Fibroblast of mammary gland (primary cell): ENCODE measurements at regions not wholly inside any gene's neighbourhood (a gene's known extent, or its start where the extent isn't known, plus 50 kb on each side); places are given as distances from the start of the nearest gene placed in this dataset.
A peak's percentile ranks its signal among the peaks of the same experiment; 100 is the strongest.
"Not testable (repeated sequence)": the region's sequence is repeated elsewhere in the genome, so short reads cannot be mapped to it uniquely, and the experiment has no call there.

Experiments used
- DNase-seq: peaks from one replicate; pipeline ENCODE4 v3.0.0-alpha.2; 2010; ENCODE audit warnings: low read depth
- H3K4me3 ChIP-seq: 2 replicates; pipeline ENCODE4 v1.5.1; 2011; ENCODE audit warnings: low read depth, mild to moderate bottlenecking, low read length, moderate library complexity; ENCODE audit not compliant: control insufficient read depth
- TF ChIP-seq, protein P1 (sequence below): conservative IDR thresholded peaks from 2 replicates; pipeline ENCODE4 v1.5.1; 2011; ENCODE audit warnings: low read depth, low read length, inconsistent platforms; ENCODE audit not compliant: control insufficient read depth, insufficient read depth

DNA sequence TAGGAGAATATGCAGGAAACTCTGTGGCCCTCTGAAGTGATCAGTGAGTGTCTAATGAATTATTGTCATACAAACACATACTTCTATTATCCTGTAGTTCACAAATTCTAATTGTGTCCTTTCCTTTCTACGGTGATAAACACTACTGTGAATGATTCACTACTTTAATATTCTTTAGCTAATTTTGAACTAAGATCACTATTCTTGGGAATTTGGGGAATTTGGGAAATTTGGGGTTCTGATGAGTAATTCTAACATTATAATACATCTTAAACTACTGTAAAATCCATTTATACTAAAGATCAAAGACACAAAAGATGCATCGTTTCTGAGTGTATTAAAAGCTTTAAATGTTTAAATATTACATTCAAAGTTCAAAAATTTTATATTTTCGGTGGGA is 1287.2 kb upstream of the CITED2 start:
- no peak overlapping the region for H3K4me3 ChIP-seq
- TF ChIP-seq, protein P1, sequence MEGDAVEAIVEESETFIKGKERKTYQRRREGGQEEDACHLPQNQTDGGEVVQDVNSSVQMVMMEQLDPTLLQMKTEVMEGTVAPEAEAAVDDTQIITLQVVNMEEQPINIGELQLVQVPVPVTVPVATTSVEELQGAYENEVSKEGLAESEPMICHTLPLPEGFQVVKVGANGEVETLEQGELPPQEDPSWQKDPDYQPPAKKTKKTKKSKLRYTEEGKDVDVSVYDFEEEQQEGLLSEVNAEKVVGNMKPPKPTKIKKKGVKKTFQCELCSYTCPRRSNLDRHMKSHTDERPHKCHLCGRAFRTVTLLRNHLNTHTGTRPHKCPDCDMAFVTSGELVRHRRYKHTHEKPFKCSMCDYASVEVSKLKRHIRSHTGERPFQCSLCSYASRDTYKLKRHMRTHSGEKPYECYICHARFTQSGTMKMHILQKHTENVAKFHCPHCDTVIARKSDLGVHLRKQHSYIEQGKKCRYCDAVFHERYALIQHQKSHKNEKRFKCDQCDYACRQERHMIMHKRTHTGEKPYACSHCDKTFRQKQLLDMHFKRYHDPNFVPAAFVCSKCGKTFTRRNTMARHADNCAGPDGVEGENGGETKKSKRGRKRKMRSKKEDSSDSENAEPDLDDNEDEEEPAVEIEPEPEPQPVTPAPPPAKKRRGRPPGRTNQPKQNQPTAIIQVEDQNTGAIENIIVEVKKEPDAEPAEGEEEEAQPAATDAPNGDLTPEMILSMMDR = no peak
- DNase-seq = no peak

DNA sequence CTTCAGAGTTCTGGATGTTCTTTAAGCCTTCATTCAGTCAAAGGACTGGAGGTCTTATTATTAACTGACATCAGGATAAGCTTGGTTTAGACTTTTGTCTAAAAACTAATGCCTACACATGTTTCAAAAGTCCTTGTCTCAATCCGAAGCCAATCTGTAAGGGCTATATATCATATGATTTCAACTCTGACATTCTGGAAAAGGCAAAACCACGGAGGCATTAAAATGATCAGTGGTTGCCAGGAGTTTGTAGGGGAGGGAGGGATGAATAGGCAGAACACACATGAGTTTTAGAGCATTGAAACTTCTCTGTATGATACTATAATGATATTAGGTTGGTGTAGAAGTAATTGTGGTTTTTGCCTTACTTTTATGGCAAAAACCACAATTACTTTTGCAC is 1285.8 kb upstream of the CITED2 start:
- peak; percentile 18 for DNase-seq
- H3K4me3 ChIP-seq = no peak overlapping the region
- TF ChIP-seq, protein P1 = no peak

DNA sequence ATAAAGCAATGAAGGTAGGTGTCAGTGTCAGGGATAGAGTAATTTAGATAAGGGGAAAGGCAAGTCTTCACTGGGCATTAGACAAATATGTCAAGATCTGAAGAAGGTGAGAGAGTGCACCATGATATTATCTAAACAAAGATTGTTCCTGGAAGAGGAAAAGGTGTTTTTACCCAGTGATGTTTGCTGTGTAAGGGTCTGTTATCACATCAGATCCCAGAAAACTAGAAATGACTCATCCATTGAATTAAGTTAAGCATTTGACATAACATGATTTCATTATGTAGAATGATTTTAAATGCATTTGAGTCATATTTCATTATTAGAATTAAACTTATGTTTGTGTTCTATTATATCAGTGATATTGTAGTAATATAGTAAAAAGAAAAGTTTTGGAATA is 1279.5 kb upstream of the CITED2 start:
- DNase-seq = no peak
- H3K4me3 ChIP-seq = no peak overlapping the region
- TF ChIP-seq, protein P1 = no peak

DNA sequence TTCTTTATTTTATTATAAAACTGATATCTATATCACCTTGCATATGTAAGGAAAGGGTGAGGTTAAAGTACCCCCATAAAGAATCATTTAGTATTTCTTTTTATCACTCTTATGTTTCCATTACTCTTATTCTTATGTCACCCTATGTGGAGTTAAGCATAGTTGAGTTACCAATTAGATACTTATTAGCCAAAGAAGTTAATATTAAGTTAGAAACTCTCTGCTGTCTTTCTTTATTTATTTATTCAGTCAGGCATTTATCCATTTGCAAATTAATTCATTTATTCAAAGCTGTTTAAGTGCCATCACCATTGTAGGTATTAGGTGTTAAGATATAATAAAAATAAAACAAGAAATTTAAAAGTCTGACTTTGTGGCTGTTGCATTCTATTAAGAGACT is 1279.1 kb upstream of the CITED2 start:
- no peak for DNase-seq
- no peak overlapping the region for H3K4me3 ChIP-seq
- TF ChIP-seq, protein P1 = no peak

DNA sequence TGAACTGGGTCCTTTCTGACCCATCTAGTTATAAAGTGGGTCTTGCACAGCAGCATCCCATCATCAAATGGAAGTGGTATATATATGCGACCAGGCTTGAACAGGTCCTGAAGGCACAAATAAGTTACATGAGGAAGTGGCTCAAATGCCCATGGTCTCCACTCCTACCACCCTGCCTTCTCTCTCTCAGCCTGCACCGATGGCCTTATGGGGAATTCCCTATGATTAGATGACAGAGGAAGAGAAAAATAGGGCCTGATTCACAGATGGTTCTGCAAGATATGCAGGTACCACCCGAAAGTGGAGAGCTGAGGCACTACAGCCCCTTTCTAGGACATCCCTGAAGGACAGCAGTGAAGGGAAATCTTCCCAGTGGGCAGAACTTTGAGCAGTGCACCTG is 1275.1 kb upstream of the CITED2 start:
- not testable (repeated sequence) for DNase-seq, H3K4me3 ChIP-seq

DNA sequence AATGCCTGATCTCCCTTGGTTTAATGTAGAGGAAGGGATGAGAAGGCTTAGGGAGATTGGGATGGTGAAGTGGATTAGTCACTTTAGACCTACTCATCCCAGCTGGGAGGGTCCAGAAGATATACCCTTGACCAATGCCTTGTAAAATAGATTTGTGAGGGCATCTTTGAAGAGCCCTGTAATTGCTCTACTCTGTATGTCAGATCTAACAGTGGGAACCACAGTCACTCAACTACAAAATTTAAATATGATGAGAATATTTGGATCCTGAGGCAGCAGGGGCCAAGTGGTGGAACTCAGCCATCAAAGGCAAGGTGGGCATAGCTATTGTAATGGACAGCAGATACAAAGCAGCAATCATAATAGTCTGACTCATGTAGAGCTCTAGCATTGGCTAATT is 1272.9 kb upstream of the CITED2 start:
- DNase-seq, H3K4me3 ChIP-seq: not testable (repeated sequence)

DNA sequence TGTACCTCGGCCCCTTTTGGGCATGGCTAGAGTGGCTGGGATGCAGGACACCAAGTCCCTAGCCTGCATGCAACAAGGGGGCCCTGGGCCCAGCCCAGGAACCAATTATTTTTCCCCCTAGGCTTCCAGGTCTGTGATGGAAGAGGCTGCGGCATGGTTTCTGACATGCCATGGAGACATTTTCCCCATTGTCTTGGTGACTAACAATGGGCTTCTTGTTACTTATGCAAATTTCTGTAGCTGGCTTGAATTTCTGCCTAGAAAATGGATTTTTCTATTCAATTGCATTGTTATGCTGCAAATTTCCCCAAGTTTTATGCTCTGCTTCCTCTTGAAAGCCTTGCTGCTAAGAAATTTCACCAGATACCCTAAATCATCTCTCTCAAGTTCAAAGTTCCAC is 1269.6 kb upstream of the CITED2 start:
- TF ChIP-seq, protein P1 = no peak
- no peak for DNase-seq

DNA sequence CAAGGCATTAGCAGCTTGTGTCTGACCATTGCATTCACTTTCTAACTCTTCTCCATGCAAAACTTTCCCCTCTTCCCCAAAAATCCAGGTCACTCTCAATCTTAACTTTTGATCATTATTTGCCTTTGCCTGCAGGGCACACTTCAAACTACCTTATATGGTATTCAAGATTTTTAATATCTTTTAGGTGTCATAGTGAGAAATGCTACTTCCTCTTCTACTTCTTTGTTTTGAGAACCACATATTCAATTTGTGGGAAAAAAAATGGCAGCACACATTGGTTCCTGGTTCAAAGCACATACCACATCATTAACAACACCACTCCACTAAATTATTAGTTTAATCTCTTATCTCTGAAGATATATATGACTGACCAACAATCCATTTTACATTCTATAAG is 1267.0 kb upstream of the CITED2 start:
- TF ChIP-seq, protein P1 = no peak

More for the DNA sequence above, 1269.6 kb upstream of the CITED2 start:
- no peak overlapping the region for H3K4me3 ChIP-seq

More for the DNA sequence above, 1267.0 kb upstream of the CITED2 start:
- no peak for DNase-seq
- no peak overlapping the region for H3K4me3 ChIP-seq
